K562 (cell line): ENCODE measurements at regions not wholly inside any gene's neighbourhood (a gene's known extent, or its start where the extent isn't known, plus 50 kb on each side); places are given as distances from the start of the nearest gene placed in this dataset.

Experiments used
- ATAC-seq: fragments of 200-7000 bp; cut with Tn5 transposase; 3 replicates; pipeline ENCODE4 v1.9.1; 2020; ENCODE audit warnings: moderate library complexity
- BruUV-seq: library from RNA; stranded (reverse); fragments of 400-500 nt; replicated peaks from 2 replicates; lab custom pipeline; 2021; lab: Mats Ljungman, UMichigan
- CTCF ChIA-PET: fragments of 300-600 bp; formaldehyde crosslinking; extraction: SDS; loops from one replicate; lab custom pipeline; 2021; ENCODE audit warnings: low intra/inter-chr PET ratio; lab: Yijun Ruan, JAX
- POLR2A ChIA-PET: fragments of 300-600, 350-650 bp; sonication (Branson Sonifier 250); formaldehyde crosslinking; extraction: SDS; loops from one replicate; lab custom pipeline; 2021; ENCODE audit warnings: antibody characterized with exemption, inconsistent platforms; lab: Yijun Ruan, JAX
- DNase-seq, 4 experiments: peaks; one replicate each; pipeline versions ENCODE4 v3.0.0 to v3.0.0-alpha.2; 2011 to 2018; ENCODE audit warnings: low spot score in 3 of 4, mixed read lengths in 3 of 4; ENCODE audit errors: extremely low read depth in 1 of 4
- FAIRE-seq: peaks from 2 replicates; lab custom pipeline; 2011; peaks lifted over from hg19 to GRCh38; lab: Jason Lieb, UNC
- H2AFZ ChIP-seq: 2 replicates; pipeline ENCODE4 v1.6.0; 2011; ENCODE audit warnings: low read depth, low read length, control low read depth, inconsistent platforms
- H3K27ac ChIP-seq: fragments of 200-600 bp; 3 replicates; pipeline ENCODE4 v1.8.0; 2011; ENCODE audit warnings: low read depth, mild to moderate bottlenecking, control low read depth, inconsistent platforms, low read length, moderate library complexity, mixed read lengths; ENCODE audit errors: extremely low read depth
- H3K27me3 ChIP-seq, 2 experiments: fragments of 300-600 bp in 1 of 2; 2 replicates in 1 of 2; 3 replicates in 1 of 2; pipeline versions ENCODE4 v1.6.0 to v1.8.0; 2011; ENCODE audit warnings: inconsistent platforms in 2 of 2, low read length in 2 of 2, mild to moderate bottlenecking in 1 of 2, mixed read lengths in 1 of 2, moderate library complexity in 1 of 2; ENCODE audit not compliant: control insufficient read depth in 2 of 2, insufficient read depth in 2 of 2
- H3K36me3 ChIP-seq: fragments of 300-600 bp; 3 replicates; pipeline ENCODE4 v1.8.0; 2011; ENCODE audit warnings: mild to moderate bottlenecking, low read length, inconsistent platforms; ENCODE audit not compliant: control insufficient read depth, insufficient read depth
- H3K4me1 ChIP-seq, 2 experiments: fragments of 200-600 bp in 1 of 2; replicated peaks in 1 of 2; 2 replicates in 1 of 2; 3 replicates in 1 of 2; pipeline versions ENCODE4 v1.5.1 to v1.8.0; 2011; ENCODE audit warnings: inconsistent platforms in 2 of 2, low read length in 2 of 2, mild to moderate bottlenecking in 1 of 2, mixed read lengths in 1 of 2, moderate library complexity in 1 of 2; ENCODE audit not compliant: control insufficient read depth in 2 of 2, insufficient read depth in 2 of 2
- H3K4me2 ChIP-seq: 2 replicates; pipeline ENCODE4 v1.6.1; 2011; ENCODE audit warnings: low read length, control low read depth, inconsistent platforms, mixed read lengths; ENCODE audit not compliant: insufficient read depth
- H3K4me3 ChIP-seq: fragments of 200-600 bp; sonication (generic), shearing (Covaris generic); 2 replicates; pipeline ENCODE4 v1.5.1; 2016; ENCODE audit warnings: control low read depth, inconsistent platforms
- H3K79me2 ChIP-seq: fragments of 200-600 bp; 3 replicates; pipeline ENCODE4 v1.8.0; 2011; ENCODE audit warnings: low read length, inconsistent platforms; ENCODE audit not compliant: control insufficient read depth, insufficient read depth
- H3K9ac ChIP-seq, 2 experiments: 2 replicates each; pipeline versions ENCODE4 v1.6.0 to v1.6.1; 2011; ENCODE audit warnings: low read depth in 2 of 2, low read length in 2 of 2, control low read depth in 1 of 2, inconsistent platforms in 1 of 2, mild to moderate bottlenecking in 1 of 2, mixed read lengths in 1 of 2; ENCODE audit not compliant: insufficient read depth in 1 of 2
- H3K9me1 ChIP-seq: one replicate; pipeline ENCODE4 v1.6.0; 2011; ENCODE audit warnings: inconsistent platforms, mild to moderate bottlenecking, low read length, moderate library complexity; ENCODE audit not compliant: control insufficient read depth, insufficient read depth
- H3K9me3 ChIP-seq: replicated peaks from 2 replicates; pipeline ENCODE4 v1.5.1; 2011; ENCODE audit warnings: low read depth, low read length, inconsistent platforms; ENCODE audit not compliant: control insufficient read depth, insufficient read depth
- H4K20me1 ChIP-seq: replicated peaks from 2 replicates; pipeline ENCODE4 v1.6.1; 2011; ENCODE audit warnings: low read length, inconsistent platforms, mixed read lengths; ENCODE audit not compliant: control insufficient read depth, insufficient read depth
- ADNP ChIP-seq: fragments of 200-800 bp; sonication (Bioruptor generic); IDR thresholded peaks from 2 replicates; pipeline ENCODE4 v1.6.1; 2016; ENCODE audit warnings: missing genetic modification characterization, missing compliant biosample characterization
- ASH1L ChIP-seq: fragments of 450-650 bp; IDR thresholded peaks from 2 replicates; pipeline ENCODE4 v1.6.1; 2018; ENCODE audit warnings: borderline replicate concordance, mild to moderate bottlenecking, low read depth; ENCODE audit not compliant: partially characterized antibody
- HMG20B ChIP-seq: fragments of 250-450 bp; sonication (Bioruptor Pico); IDR thresholded peaks from 2 replicates; pipeline ENCODE4 v1.5.0; 2021; ENCODE audit warnings: mild to moderate bottlenecking
- IFI16 ChIP-seq: fragments of 250-450 bp; sonication (Bioruptor Pico); IDR thresholded peaks from 2 replicates; pipeline ENCODE4 v2.1.2; 2022; ENCODE audit warnings: mild to moderate bottlenecking, inconsistent platforms
- MEF2D ChIP-seq: conservative IDR thresholded peaks from 2 replicates; pipeline ENCODE4 v1.6.1; 2016; ENCODE audit warnings: low read depth, missing genetic modification characterization, missing compliant biosample characterization
- NFIC ChIP-seq: fragments of 450-650 bp; IDR thresholded peaks from 2 replicates; pipeline ENCODE4 v1.6.1; 2017; ENCODE audit warnings: mild to moderate bottlenecking, inconsistent platforms
- NFIX ChIP-seq: fragments of 250-450 bp; sonication (Bioruptor Pico); IDR thresholded peaks from 2 replicates; pipeline ENCODE4 v1.4.0; 2020; ENCODE audit warnings: low read depth, mild to moderate bottlenecking, moderate library complexity
- RBBP5 ChIP-seq: fragments of 200-600 bp; sonication (generic); IDR thresholded peaks from 2 replicates; pipeline ENCODE4 v1.6.1; 2012; ENCODE audit warnings: borderline replicate concordance, mild to moderate bottlenecking, low read length, control low read depth, inconsistent platforms; ENCODE audit not compliant: insufficient read depth, poor library complexity, severe bottlenecking
- SMAD3 ChIP-seq: fragments of 450-650 bp; formaldehyde crosslinking; conservative IDR thresholded peaks from 2 replicates; pipeline ENCODE4 v1.4.0; 2020; ENCODE audit warnings: mild to moderate bottlenecking
- TCF3 ChIP-seq: sonication (generic); formaldehyde crosslinking; IDR thresholded peaks from 2 replicates; pipeline ENCODE4 v1.4.0; 2020; ENCODE audit warnings: mild to moderate bottlenecking, missing genetic modification reagents
- ZNF3 ChIP-seq: fragments of 250-450 bp; sonication (Bioruptor Pico); IDR thresholded peaks from 2 replicates; pipeline ENCODE4 v1.5.0; 2021; ENCODE audit warnings: mild to moderate bottlenecking, moderate library complexity
- WGBS: fragments of 100-300 bp; shearing (Covaris generic); methylation state at CpG from one replicate; pipeline ENCODE4 v1.1.6; 2016; ENCODE audit warnings: low coverage, mixed read lengths; ENCODE audit not compliant: insufficient coverage; ENCODE audit errors: missing lambda C conversion rate; 5-methylcytosine and 5-hydroxymethylcytosine counted together
- in situ Hi-C: fragments of 300-500 bp; cut with MboI; formaldehyde crosslinking; loops from 4 replicates; pipeline ENCODE4 v1.15.0; 2018; ENCODE audit warnings: inconsistent platforms, mixed read lengths
- intact Hi-C: fragments of 100-400 bp; cut with micrococcal nuclease; formaldehyde crosslinking; loops from 2 replicates; pipeline ENCODE4 v1.14.2; 2022

DNA sequence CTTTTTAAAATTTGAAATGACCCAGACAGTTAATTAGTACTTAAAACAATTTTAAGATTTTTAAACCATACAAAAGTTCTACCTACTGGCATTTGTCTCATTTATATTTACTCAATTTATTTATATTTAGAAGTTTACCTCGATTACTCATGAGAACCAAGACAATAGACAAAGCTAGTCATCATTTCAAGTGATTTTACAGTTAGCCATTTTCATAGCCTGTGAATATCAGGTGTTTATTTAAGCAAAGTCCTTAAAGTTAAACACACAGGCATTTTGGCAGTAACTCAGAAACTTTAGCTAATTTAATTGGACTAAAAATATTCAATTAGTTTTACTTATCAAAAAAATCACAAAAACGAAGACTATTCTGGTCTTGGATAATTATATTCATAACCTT is 101.6 kb upstream of the KIF2B start:
- H3K27me3 ChIP-seq = no peaks in the 10 kb centered on the region
- H3K4me2 ChIP-seq = no peak overlapping the region
- 2% methylated on average over 2 of the region's 2 CpGs for WGBS
- no peak for FAIRE-seq
- ChIA-PET POLR2A (no interaction called here), CTCF (interaction anchor here (0.5 kb wide), 1 partner anchor 857 kb away, joined by 3 read pairs; no protein-coding TSS in a partner anchor)
- H3K36me3 ChIP-seq = no peaks in the 10 kb centered on the region
- no peaks in the 10 kb centered on the region for H4K20me1 ChIP-seq
- no peak overlapping the region for H3K4me3 ChIP-seq
- no peaks in the 10 kb centered on the region for H3K4me1 ChIP-seq
- no TSS peak for BruUV-seq
- H3K9me3 ChIP-seq = no peaks in the 10 kb centered on the region
- no peaks in the 10 kb centered on the region for H3K79me2 ChIP-seq
- in situ Hi-C loops = no loop called here
- H3K27ac ChIP-seq = no peak overlapping the region
- TF ChIP-seq MEF2D (tag) = no peak
- no peak for TF ChIP-seq RBBP5
- TF ChIP-seq IFI16 (CRISPR knock-in tag) = no peak
- TF ChIP-seq ASH1L = no peak
- TF ChIP-seq ZNF3 = no peak
- no peak for ATAC-seq
- intact Hi-C loops = no loop called here
- no peak overlapping the region for H2AFZ ChIP-seq
- no peak overlapping the region for H3K9ac ChIP-seq
- DNase-seq = no peak
- H3K9me1 ChIP-seq = no peaks in the 10 kb centered on the region

DNA sequence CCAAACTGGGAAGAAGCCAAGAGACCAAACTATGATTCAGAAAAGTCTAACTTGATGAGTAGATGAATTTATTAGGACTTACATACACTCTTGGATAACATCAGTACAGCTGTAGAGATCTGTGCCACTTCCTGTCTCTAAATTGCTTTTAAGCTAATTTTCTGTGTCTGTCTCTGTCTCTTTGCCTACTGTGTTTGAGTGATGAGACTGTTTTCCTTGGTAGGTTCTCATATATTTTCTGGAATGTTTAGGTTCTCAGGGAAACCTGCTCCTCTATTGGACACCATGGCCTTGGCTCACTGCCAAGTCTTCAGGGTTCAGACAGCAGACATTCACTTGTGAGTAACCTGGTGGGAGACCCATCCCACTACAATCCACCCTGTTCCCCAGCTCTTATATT is 103.5 kb upstream of the KIF2B start:
- intact Hi-C loops = no loop called here
- Histone ChIP-seq H2AFZ (no peak overlapping the region), H3K4me1 (no peaks in the 10 kb centered on the region), H3K27me3 (no peaks in the 10 kb centered on the region), H3K27ac (no peak overlapping the region), H3K79me2 (no peaks in the 10 kb centered on the region), H3K9me1 (no peaks in the 10 kb centered on the region), H3K9ac (no peak overlapping the region), H4K20me1 (no peaks in the 10 kb centered on the region), H3K4me3 (no peak overlapping the region), H3K4me2 (no peak overlapping the region), H3K9me3 (no peaks in the 10 kb centered on the region), H3K36me3 (no peaks in the 10 kb centered on the region)
- DNase-seq = no peak
- no TSS peak for BruUV-seq
- no peak for ATAC-seq
- ChIA-PET POLR2A (no interaction called here), CTCF (no interaction called here)
- in situ Hi-C loops = no loop called here
- no peak for TF ChIP-seq TCF3 (CRISPR knock-in tag)
- TF ChIP-seq NFIC = peak; percentile 94
- no peak for TF ChIP-seq ADNP (tag)
- no peak for TF ChIP-seq SMAD3
- TF ChIP-seq HMG20B (CRISPR knock-in tag) = no peak
- peak; percentile 70; the same call in 1 of the 2 replicates for TF ChIP-seq NFIX (CRISPR knock-in tag)
- FAIRE-seq = no peak
